Prostate gland (tissue), 2 donors: ENCODE measurements at regions not wholly inside any gene's neighbourhood (a gene's known extent, or its start where the extent isn't known, plus 50 kb on each side); places are given as distances from the start of the nearest gene placed in this dataset.

ENCODE experiments used
- POLR2AphosphoS5 ChIP-seq: sonication (generic); formaldehyde crosslinking; IDR thresholded peaks from one replicate; pipeline ENCODE4 v1.6.1; 2017; ENCODE audit warnings: antibody characterized with exemption
- TF ChIP-seq, protein P1 (sequence below), 4 experiments: fragments of 200-600 bp in 2 of 4; fragments of 450-650 bp in 2 of 4; sonication (generic) in 2 of 4; IDR thresholded peaks; 1 replicate in 3 of 4; 2 replicates in 1 of 4; pipeline ENCODE4 v1.5.1; 2016 to 2019; ENCODE audit warnings: antibody characterized with exemption in 4 of 4, mild to moderate bottlenecking in 2 of 4, moderate library complexity in 2 of 4

DNA sequence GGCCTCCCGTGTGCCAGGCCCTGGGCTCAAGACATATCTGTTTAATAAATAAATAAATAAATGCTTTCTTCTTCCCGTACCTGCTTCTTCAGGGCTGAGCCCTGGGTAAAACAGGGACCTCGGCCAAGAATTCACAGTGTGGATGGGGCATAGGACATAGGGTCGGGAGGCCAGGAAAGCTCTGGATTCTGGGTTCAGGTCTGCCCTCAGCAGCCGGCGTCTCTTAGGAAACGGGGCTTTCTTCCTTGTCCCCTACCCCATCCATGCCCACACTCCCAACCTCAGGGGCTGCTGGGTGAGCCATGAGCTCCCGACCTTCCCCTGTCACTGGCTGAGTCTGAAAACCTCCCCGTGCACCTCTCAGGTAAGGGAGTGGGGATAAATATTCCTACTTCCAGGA, 55.7 kb upstream of the ALX4 start:
- TF ChIP-seq POLR2AphosphoS5, result no peak
- TF ChIP-seq, protein P1, sequence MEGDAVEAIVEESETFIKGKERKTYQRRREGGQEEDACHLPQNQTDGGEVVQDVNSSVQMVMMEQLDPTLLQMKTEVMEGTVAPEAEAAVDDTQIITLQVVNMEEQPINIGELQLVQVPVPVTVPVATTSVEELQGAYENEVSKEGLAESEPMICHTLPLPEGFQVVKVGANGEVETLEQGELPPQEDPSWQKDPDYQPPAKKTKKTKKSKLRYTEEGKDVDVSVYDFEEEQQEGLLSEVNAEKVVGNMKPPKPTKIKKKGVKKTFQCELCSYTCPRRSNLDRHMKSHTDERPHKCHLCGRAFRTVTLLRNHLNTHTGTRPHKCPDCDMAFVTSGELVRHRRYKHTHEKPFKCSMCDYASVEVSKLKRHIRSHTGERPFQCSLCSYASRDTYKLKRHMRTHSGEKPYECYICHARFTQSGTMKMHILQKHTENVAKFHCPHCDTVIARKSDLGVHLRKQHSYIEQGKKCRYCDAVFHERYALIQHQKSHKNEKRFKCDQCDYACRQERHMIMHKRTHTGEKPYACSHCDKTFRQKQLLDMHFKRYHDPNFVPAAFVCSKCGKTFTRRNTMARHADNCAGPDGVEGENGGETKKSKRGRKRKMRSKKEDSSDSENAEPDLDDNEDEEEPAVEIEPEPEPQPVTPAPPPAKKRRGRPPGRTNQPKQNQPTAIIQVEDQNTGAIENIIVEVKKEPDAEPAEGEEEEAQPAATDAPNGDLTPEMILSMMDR (IDR thresholded peaks at IDR 0.05), result no peak
